SH-SY5Y (cell line): ENCODE measurements at regions not wholly inside any gene's neighbourhood (a gene's known extent, or its start where the extent isn't known, plus 50 kb on each side); places are given as distances from the start of the nearest gene placed in this dataset.

ENCODE experiments used
- GATA2 ChIP-seq: IDR thresholded peaks from 2 replicates; pipeline ENCODE4 v1.6.1; 2011; ENCODE audit warnings: mild to moderate bottlenecking, low read depth, low read length
- GATA3 ChIP-seq: IDR thresholded peaks from 2 replicates; pipeline ENCODE4 v1.6.1; 2011; ENCODE audit warnings: low read depth, mild to moderate bottlenecking, low read length, moderate library complexity

DNA sequence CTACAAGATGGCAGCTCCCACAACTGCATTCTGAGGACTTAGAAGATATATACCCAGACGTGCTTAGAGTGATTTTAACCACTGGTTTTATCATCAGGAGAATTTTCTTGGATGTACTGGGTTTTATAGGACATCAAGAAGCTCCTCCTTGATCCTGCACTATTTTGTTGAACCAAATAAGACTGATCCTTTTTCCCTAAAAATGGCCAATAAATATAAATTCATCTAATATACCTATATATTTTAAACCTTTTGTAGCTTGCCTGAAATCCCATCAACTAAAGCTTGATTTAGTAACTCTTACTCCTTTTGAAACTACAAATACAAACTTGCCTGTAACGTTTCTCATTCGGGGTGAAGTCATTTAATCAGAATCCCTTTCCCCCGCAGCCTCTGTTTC is 849.4 kb upstream of the ADAMTS5 start:
- TF ChIP-seq GATA3 (no peak), GATA2 (no peak)
